Uterus (tissue), 3 donors: ENCODE measurements at regions not wholly inside any gene's neighbourhood (a gene's known extent, or its start where the extent isn't known, plus 50 kb on each side); places are given as distances from the start of the nearest gene placed in this dataset.

ENCODE experiments used
- DNase-seq, 2 donors: peaks; one replicate each; pipeline ENCODE4 v3.0.0-alpha.2; 2019 to 2020
- H3K27ac ChIP-seq, 2 donors: fragments of 200-600 bp; sonication (generic); 1 replicate in 1 of 2; 2 replicates in 1 of 2; pipeline ENCODE4 v1.5.1; 2016 to 2018
- H3K27me3 ChIP-seq, 2 donors: fragments of 200-600 bp; sonication (generic); one replicate each; pipeline ENCODE4 v1.5.1; 2018 to 2019; ENCODE audit warnings: control low read depth in 1 of 2
- H3K36me3 ChIP-seq, 2 donors: fragments of 200-600 bp; sonication (generic); one replicate each; pipeline ENCODE4 v1.5.1; 2019; ENCODE audit warnings: control low read depth in 1 of 2
- H3K4me1 ChIP-seq, 2 donors: fragments of 200-600 bp; sonication (generic); one replicate each; pipeline ENCODE4 v1.5.1; 2018 to 2019; ENCODE audit warnings: control low read depth in 1 of 2
- H3K4me3 ChIP-seq, 2 donors: fragments of 200-600 bp; sonication (generic); 1 replicate in 1 of 2; 2 replicates in 1 of 2; pipeline ENCODE4 v1.5.1; 2018 to 2019; ENCODE audit warnings: mild to moderate bottlenecking in 1 of 2
- H3K9me3 ChIP-seq, 2 donors: fragments of 200-600 bp; sonication (generic); one replicate each; pipeline ENCODE4 v1.5.1; 2019; ENCODE audit warnings: control low read depth in 1 of 2
- POLR2A ChIP-seq, 2 donors: fragments of 450-650 bp; IDR thresholded peaks; one replicate each; pipeline ENCODE4 v1.6.1; 2016; ENCODE audit warnings: antibody characterized with exemption in 2 of 2, mild to moderate bottlenecking in 1 of 2, moderate library complexity in 1 of 2
- intact Hi-C: fragments of 100-400 bp; cut with DNase I; formaldehyde crosslinking; loops from one replicate; pipeline ENCODE4 v1.15.1; 2023; ENCODE audit warnings: low total_unique reads
- TF ChIP-seq, protein P1 (sequence below), 4 experiments: fragments of 200-600 bp in 2 of 4; fragments of 450-650 bp in 2 of 4; sonication (generic) in 2 of 4; IDR thresholded peaks; one replicate each; pipeline ENCODE4 v1.5.1; 2016 to 2019; ENCODE audit warnings: antibody characterized with exemption in 4 of 4, mild to moderate bottlenecking in 2 of 4, moderate library complexity in 1 of 4
- donor health status: DM: yes; HTN: yes; CAD: no.

- no peak overlapping the region for H3K4me3 ChIP-seq
- no peaks in the 10 kb centered on the region for H3K27me3 ChIP-seq
- H3K9me3 ChIP-seq: no peaks in the 10 kb centered on the region
- TF ChIP-seq, protein P1, sequence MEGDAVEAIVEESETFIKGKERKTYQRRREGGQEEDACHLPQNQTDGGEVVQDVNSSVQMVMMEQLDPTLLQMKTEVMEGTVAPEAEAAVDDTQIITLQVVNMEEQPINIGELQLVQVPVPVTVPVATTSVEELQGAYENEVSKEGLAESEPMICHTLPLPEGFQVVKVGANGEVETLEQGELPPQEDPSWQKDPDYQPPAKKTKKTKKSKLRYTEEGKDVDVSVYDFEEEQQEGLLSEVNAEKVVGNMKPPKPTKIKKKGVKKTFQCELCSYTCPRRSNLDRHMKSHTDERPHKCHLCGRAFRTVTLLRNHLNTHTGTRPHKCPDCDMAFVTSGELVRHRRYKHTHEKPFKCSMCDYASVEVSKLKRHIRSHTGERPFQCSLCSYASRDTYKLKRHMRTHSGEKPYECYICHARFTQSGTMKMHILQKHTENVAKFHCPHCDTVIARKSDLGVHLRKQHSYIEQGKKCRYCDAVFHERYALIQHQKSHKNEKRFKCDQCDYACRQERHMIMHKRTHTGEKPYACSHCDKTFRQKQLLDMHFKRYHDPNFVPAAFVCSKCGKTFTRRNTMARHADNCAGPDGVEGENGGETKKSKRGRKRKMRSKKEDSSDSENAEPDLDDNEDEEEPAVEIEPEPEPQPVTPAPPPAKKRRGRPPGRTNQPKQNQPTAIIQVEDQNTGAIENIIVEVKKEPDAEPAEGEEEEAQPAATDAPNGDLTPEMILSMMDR (IDR thresholded peaks at IDR 0.05): no peak
- TF ChIP-seq POLR2A (IDR thresholded peaks at IDR 0.05): no peak
- no peak for DNase-seq
- no peak overlapping the region for H3K27ac ChIP-seq
- H3K4me1 ChIP-seq: no peaks in the 10 kb centered on the region
- intact Hi-C loops: no loop called here
- no peaks in the 10 kb centered on the region for H3K36me3 ChIP-seq
Observed at GRCh38 chr4:98804403-98804802, 124.5 kb downstream of the EIF4E start.

- Histone ChIP-seq H3K36me3 (no peaks in the 10 kb centered on the region), H3K27ac (no peak overlapping the region), H3K4me3 (no peak overlapping the region), H3K27me3 (no peaks in the 10 kb centered on the region), H3K9me3 (no peaks in the 10 kb centered on the region), H3K4me1 (no peaks in the 10 kb centered on the region)
- no peak for DNase-seq
- TF ChIP-seq, protein P1 (IDR thresholded peaks at IDR 0.05): no peak
- no peak for TF ChIP-seq POLR2A (IDR thresholded peaks at IDR 0.05)
- intact Hi-C loops: no loop called here
Observed at GRCh38 chr4:98803251-98803650, 125.7 kb downstream of the EIF4E start.

GRCh38 chr4:98802770-98803198, 126.1 kb downstream of the EIF4E start:
- H3K4me3 ChIP-seq: no peak overlapping the region
- H3K27ac ChIP-seq: no peak overlapping the region
- H3K36me3 ChIP-seq: no peaks in the 10 kb centered on the region
- H3K9me3 ChIP-seq: no peaks in the 10 kb centered on the region
- TF ChIP-seq, protein P1 (IDR thresholded peaks at IDR 0.05): no peak
- TF ChIP-seq POLR2A (IDR thresholded peaks at IDR 0.05): no peak
- H3K4me1 ChIP-seq: no peaks in the 10 kb centered on the region
- no peak for DNase-seq
- no peaks in the 10 kb centered on the region for H3K27me3 ChIP-seq
- intact Hi-C loops: no loop called here

- H3K27ac ChIP-seq: no peak overlapping the region
- no peak overlapping the region for H3K4me3 ChIP-seq
- H3K9me3 ChIP-seq: no peaks in the 10 kb centered on the region
- H3K27me3 ChIP-seq: no peaks in the 10 kb centered on the region
- H3K36me3 ChIP-seq: no peaks in the 10 kb centered on the region
- H3K4me1 ChIP-seq: no peaks in the 10 kb centered on the region
- DNase-seq: no peak
- TF ChIP-seq, protein P1 (IDR thresholded peaks at IDR 0.05): no peak
- TF ChIP-seq POLR2A (IDR thresholded peaks at IDR 0.05): no peak
- intact Hi-C loops: no loop called here
Observed at GRCh38 chr4:98801259-98801725, 127.6 kb downstream of the EIF4E start.

DNA sequence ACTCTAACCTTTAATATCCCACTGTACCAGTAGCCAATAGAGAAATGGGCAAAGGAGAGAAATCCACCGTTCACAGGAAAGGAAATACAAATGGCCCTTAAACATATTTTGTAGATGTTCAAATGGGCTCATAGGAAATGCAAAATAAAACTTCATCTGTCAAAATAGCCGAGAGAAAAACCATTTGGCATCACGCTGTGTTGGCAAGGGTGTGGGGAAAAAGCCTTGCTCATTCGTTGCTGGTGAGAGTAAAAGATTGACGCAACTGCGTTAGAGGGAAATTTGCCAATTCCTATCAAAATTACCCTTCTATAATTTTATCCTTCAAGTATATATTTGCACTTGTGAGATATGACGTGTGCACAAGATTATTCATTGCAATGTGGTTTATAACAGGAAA, 131.9 kb downstream of the EIF4E start:
- Histone ChIP-seq H3K4me1 (no peaks in the 10 kb centered on the region), H3K36me3 (no peaks in the 10 kb centered on the region), H3K27me3 (no peaks in the 10 kb centered on the region), H3K4me3 (no peak overlapping the region), H3K27ac (no peak overlapping the region), H3K9me3 (no peaks in the 10 kb centered on the region)
- DNase-seq: no peak
- no peak for TF ChIP-seq POLR2A (IDR thresholded peaks at IDR 0.05)
- TF ChIP-seq, protein P1 (IDR thresholded peaks at IDR 0.05): no peak
- intact Hi-C loops: no loop called here
